Femur (tissue), 1 donor: ENCODE measurements at regions not wholly inside any gene's neighbourhood (a gene's known extent, or its start where the extent isn't known, plus 50 kb on each side); places are given as distances from the start of the nearest gene placed in this dataset.

Source experiments
- DNase-seq: peaks from one replicate; pipeline ENCODE4 v3.0.0-alpha.2; 2017

- no peak for DNase-seq
These were observed 71.0 kb upstream of the WDR26 start for GRCh38 chr1:224505454-224506093.

- DNase-seq: no peak
These were observed 71.7 kb upstream of the WDR26 start for GRCh38 chr1:224506141-224506814.

- DNase-seq: no peak
These were observed 73.3 kb upstream of the WDR26 start for GRCh38 chr1:224507771-224508523.

GRCh38 chr1:224509907-224510306, 75.3 kb upstream of the WDR26 start:
- no peak for DNase-seq

- DNase-seq: peak; percentile 47
These were observed 76.5 kb upstream of the WDR26 start for GRCh38 chr1:224510880-224511645.

- no peak for DNase-seq
These were observed 78.1 kb upstream of the WDR26 start for GRCh38 chr1:224512600-224513151.

GRCh38 chr1:224513383-224513782, 78.8 kb upstream of the WDR26 start:
- no peak for DNase-seq

- peak; percentile 91 for DNase-seq
These were observed 79.2 kb upstream of the WDR26 start for GRCh38 chr1:224513787-224514209.

- no peak for DNase-seq
These were observed 82.6 kb upstream of the WDR26 start for GRCh38 chr1:224517171-224517570.

- DNase-seq: no peak
These were observed 83.9 kb upstream of the WDR26 start for GRCh38 chr1:224518528-224518927.

GRCh38 chr1:224519874-224520273, 85.3 kb upstream of the WDR26 start:
- DNase-seq: no peak

GRCh38 chr1:224520808-224521207, 86.2 kb upstream of the WDR26 start:
- DNase-seq: no peak

- no peak for DNase-seq
These were observed 87.5 kb upstream of the WDR26 start for GRCh38 chr1:224521904-224522734.

GRCh38 chr1:224523676-224524075, 89.1 kb upstream of the WDR26 start:
- no peak for DNase-seq

GRCh38 chr1:224524679-224525078, 90.1 kb upstream of the WDR26 start:
- DNase-seq: no peak

GRCh38 chr1:224525411-224526040, 90.6 kb upstream of the CNIH3 start:
- no peak for DNase-seq

- DNase-seq: no peak
These were observed 89.3 kb upstream of the CNIH3 start for GRCh38 chr1:224526771-224527170.

- no peak for DNase-seq
These were observed 87.2 kb upstream of the CNIH3 start for GRCh38 chr1:224528900-224529299.

- DNase-seq: no peak
These were observed 86.3 kb upstream of the CNIH3 start for GRCh38 chr1:224529844-224530243.

- DNase-seq: no peak
These were observed 82.6 kb upstream of the CNIH3 start for GRCh38 chr1:224533517-224533916.

GRCh38 chr1:224534731-224535130, 81.4 kb upstream of the CNIH3 start:
- no peak for DNase-seq
